ENCODE measurements at regions not wholly inside any gene's neighbourhood (a gene's known extent, or its start where the extent isn't known, plus 50 kb on each side); places are given as distances from the start of the nearest gene placed in this dataset.

- DNase-seq, result no peak
These were observed 52.7 kb upstream of the PELI1 start for GRCh38 chr2:64196963-64197362.

DNA sequence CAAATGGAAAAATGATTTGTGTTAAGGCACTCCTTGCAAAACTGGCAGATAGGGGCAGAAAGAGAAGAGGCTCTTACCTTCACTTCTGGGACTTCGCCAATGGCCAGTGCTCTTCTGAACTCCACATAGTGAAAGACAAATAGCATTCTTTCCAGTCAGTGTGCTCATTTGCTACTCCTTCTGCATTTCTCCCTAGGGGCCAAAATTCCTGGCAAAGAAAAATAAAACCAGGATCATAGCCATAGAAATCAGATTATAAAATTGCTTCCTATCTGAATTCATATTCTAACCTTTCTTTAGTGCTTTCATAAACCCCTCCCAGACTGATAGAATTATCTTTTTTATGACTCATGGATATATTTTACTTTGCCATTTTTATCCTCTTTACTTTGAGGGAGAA, 56.9 kb upstream of the PELI1 start:
- no peak for DNase-seq

GRCh38 chr2:64202206-64202845, 58.1 kb upstream of the PELI1 start:
- no peak for DNase-seq

DNA sequence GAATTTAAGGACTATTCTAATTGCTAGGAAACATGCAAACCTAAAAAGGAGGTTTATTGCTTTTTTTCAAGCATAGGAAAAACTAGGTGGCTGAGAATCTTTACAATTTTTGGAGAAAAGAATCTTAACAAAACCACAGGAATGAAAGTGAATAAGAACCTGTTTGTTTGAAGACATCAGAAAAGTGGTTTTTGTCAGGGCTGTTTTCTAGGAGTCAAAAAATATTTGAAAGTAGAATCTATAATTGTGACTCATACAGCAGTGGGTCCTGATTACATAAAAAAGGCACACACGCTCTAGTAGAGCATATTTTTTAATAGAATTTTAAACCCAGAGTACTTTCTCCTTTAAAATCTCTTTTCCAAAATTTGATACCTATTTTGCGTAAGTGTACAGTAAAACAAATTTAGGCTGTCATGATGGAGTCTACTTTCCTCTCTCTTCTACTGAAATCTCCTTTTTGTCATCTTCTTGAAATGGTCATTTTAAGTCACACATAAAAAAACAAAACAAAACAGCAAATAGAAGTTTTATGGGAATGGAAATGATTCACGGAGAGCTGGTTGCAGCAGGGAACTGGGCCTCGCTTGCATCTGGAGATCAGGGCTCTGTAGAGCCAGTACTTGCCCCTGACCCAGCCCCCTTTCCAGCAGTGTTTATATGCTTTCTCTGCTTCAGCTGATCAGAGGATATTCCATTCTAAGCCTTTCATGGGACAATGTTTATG, 59.1 kb upstream of the PELI1 start:
- DNase-seq, result no peak

DNA sequence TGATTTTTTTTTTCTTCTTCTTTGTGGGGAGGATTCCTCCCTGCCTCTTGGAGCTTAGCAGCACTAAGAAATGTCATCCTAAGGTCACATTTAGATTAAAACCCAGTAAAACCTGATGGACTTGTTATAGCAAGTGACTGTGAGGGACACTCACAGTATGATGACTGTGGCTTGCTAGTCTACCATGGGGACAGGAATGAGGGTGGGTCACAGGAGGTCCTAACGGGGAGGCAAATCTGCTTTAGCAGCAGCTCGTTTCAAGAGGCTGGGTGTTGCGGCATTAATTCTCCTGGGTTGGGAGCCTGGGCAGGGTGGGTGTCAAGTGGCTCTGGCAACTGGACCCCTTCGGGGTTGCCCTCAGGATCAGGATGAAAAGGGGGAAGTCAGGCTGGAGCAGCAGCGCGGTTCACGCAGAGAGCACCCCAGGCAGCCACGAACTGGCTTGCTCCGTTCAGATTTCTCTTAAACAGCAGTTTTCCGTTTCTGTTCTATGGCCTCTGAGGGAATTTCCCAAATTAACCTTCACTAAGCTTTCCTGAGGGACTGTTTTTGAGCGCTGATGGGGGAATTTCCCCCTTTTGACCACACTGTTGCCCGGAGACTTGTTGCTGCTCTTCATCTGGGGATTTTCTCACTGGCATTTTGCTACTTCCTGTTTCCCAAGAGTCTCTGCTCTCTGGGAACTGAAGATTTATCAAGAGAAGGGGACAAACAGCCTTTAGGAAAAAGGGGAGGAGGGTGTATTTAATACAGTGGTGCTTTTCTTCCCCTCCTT, 59.8 kb upstream of the PELI1 start:
- DNase-seq, result no peak

DNA sequence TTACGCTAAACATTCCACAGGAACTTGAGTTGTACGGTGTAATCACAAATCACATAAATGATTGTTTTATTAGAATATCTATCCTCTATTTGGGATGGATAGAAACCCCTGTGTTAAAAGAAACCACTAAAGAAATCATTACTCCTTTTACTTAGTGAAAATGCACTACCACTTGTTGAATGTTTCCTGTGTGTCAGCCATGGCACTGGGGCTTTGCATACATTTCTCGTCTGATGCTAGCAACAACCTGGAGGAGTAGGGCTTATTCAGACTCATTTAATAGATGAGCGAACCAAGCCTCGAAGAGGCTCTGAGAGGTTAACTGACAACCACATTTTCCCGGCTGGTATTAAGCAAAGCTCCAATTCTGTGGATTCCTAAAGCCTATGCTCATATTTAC, 60.5 kb upstream of the PELI1 start:
- DNase-seq, result no peak

DNA sequence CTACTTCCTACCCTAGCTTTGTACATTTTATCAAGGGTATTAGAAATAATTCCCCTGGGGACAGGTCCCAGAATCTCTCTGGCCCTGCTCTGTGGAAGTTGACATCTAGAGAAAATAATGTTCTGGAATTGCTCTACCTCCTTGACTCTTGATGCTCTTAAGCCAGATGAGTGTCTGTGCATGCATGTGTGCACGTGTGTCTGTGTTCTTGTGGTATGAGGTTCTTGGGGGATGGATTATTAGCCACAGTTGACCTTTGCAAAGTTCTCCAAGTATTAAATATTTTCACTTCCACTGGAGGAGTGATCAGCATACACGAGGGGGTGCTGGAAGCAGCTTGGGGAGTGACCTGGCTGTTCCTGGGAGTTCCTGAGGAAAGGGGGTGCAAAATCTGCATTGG, 61.2 kb upstream of the PELI1 start:
- no peak for DNase-seq

- DNase-seq, result no peak
These were observed 63.4 kb upstream of the PELI1 start for GRCh38 chr2:64207573-64207972.

DNA sequence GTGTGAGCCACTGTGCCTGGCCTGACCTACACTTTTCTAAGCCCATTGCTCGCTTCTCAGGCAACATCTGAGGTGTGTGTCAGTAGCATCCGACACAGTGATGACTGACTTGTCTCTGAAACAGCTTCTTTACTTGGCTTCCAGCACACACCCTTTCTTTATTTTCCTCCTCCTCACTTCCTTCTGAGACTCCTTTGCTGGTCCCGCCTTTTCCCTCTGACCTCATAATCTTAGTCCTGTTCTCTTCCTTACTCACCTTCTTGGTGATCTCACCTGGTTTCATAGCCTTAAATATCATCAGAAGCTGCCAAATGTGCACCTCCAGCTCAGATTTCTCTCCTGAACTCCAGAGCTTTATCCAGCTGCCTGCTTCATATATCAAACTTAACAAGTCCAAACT, 66.6 kb upstream of the PELI1 start:
- DNase-seq, result no peak

GRCh38 chr2:64211276-64211921, 67.2 kb upstream of the PELI1 start:
- DNase-seq, result no peak

DNA sequence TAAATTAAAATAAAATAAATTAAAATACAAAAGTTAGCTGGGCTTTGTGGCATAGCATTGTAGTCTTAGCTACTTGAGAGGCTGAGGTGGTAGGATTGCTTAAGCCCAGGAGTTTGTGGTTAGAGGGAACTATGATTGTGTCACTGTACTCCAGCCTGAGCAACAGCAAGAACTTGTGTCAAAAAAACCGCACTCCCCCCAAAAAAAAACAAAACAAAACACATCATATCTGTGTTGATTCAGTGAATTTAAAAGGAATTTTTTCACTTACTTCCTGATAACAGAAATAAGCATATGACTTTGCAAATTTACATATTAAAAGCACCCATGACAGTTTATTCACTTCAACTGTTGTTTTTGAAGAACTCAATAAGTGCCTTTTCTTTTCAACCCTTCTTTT, 68.1 kb upstream of the PELI1 start:
- no peak for DNase-seq

DNA sequence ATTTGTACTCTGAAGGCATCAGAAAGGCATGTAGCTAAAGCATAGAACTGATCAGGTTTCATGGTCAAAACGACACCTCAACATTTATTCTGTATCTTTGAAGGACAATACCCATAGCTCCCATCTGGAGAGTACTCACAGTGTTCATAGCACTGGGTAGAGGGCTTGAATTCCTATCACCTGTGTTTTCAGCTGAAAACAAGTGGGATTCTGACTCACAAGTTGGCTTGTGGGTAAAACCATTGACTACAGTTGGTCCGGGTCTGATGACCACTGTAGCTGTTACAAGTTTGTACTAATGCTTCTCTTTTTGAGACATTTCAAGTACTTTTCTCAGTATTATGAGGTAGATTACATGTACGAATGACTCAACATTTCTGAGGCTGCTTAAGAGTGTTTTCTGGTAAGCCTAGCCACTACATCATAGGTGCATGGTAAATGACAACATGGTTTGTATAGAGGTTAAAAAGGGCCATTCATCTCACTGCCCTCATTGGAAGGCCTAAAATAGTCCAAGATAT, 68.6 kb upstream of the PELI1 start:
- no peak for DNase-seq

DNA sequence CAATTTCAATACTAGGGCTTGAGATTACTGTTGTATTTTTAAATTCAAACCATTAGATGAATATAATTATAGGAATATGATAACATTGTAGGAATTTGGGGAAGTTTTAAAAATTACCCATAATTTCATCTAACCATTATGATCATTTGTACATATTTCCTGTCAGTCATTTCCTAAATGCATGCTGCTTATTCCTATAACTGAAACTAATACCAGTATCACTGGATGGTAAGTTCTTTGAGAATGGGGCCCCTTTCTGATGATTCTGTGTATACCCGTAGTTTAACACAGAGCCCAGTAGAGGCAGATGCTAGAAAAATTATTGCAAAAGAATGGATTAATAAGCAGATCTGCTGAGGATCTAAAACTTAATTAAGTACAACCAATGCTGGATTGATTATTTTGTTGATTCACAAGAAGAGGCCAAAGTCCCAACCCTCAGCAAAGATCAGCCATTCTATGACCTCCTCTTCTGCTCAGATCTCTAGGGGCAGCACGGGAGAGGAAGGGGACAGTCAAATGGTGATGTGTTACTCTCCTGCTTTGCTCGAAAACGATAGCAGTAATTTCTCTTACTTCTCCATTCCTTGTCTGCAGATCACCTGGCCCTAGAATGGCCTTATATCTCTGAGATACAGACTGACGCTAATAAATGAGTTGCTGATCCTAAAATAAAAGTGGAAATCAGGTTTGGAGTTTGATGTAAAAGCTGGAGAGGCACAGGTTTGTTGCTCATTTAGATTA, 69.5 kb upstream of the PELI1 start:
- no peak for DNase-seq

DNA sequence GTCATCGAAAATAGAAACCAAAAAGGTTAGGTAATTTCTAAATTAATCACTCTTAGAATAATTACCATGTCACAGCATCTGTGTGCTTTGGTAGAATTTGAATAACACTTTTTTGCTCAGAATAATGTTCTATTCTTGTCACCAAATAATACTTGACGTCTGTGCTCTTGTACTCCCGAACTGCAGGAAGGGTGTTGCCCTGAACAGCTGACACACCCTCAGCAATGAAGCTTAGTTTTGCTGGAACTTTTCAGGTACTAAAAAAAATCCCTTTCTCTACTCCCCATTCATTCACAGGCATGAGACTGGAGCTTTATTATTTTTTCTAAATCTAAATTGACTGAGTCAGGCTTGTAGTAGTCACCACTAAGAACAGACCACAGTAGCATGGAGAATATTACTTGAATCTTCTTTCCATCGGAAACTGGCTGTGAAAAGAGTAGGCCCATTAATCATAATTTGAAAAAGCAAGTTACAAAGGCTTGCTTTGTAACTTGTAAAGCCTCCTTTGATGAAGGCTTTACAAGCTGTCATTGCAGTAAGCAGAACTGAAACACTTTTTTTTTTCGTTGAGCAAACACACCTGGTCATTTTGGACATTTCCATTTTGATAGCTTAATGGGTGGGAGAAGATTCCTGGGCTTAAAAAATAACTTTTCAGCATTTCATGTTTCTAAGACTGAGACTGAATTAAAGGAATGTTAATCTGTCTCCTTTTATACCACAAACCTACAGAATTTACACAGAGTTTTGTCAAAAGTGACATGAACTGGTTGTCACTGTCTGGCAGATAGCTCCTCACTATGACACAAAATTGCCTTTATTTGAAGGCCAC, 70.3 kb upstream of the PELI1 start:
- DNase-seq, result no peak

- DNase-seq, result no peak
These were observed 73.1 kb upstream of the PELI1 start for GRCh38 chr2:64217198-64217869.

DNA sequence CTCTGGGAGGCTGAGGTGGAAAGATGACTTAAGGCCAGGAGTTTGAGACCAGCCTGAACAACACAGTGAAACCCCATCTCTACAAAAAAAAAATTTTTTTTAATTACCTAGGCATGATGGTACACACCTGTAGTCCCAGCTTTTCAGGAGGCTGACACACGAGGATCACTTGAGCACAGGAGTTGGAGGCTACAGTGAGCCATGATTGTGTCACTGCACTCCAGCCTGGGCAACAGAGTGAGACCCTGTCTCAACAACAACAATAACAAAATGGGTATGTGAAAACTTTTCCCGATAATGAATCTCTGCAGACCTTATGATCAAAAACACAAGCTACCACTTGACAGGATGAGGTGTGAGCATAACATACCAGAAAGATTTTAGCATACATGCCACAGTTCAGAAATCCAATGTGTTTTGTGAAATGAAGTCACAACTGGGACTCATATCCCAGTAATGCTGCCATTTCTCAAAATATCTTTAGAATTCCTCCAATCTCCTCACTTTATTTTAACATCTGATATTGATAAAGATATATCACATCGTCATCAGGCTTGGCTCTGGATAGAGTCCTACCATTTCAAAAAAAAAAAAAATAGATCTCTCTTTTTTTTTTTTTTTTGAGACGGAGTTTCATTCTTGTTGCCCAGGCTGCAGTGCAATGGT, 74.0 kb upstream of the PELI1 start:
- no peak for DNase-seq

GRCh38 chr2:64219149-64219548, 74.9 kb upstream of the PELI1 start:
- no peak for DNase-seq

GRCh38 chr2:64220265-64220664, 76.0 kb upstream of the PELI1 start:
- DNase-seq, result no peak

DNA sequence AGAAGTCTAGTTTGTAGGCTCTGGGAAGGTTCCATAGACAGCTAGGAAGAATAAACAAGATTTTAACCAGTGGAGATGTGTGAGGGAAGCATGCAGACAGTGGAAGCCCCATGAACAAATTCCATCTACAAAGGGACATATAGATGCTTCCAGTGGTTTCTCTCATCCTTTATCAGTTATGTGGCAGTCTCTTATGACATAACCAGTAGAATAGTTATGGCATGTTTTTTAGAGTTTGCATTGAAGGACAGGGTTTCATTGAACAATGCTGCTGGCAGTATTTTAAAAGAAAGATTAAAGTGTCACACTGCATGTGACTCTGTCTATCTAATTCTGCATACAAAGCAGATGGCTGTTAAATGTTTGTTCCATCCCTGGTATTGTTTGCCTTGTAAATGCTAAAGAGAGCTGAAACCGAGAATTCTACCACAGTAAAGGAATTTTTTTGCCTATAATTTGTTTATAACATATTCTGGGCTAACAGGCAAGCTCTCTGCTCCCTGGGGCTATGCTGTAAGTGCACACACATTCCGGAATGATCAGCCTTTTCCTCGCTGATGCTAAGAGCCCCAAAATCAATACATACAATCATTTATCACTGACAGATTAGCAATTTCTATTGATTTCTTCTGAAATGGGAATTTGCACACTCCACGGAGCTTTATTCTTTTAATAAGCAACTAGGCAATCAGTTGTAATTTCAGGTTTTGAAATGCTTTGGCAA, 76.8 kb upstream of the PELI1 start:
- DNase-seq, result no peak

DNA sequence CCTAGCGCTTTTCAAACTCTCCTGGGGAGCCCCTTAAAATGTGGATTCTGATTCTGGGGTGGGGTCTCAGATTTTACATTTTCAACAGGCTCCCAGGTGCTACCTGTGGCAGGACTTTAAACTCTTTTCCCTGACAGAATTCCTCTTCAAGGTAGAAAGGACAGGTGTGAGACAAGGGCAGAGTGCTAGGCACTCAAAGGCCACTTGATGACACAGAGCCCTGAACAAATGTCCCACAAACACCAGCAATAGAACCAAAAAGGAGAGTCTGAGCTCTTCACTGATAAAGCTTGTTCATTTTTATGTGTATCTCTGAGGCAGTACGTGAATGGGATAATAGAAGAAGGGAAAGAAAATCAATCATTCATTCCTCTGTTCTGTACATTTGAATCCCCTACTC, 77.7 kb upstream of the PELI1 start:
- DNase-seq, result no peak
